Thyroid gland (tissue), 4 donors: ENCODE measurements at regions not wholly inside any gene's neighbourhood (a gene's known extent, or its start where the extent isn't known, plus 50 kb on each side); places are given as distances from the start of the nearest gene placed in this dataset.

ENCODE experiments used
- DNase-seq, 2 donors: peaks; one replicate each; pipeline ENCODE4 v3.0.0-alpha.2; 2019
- H3K27ac ChIP-seq, 3 donors: fragments of 200-600 bp; sonication (generic); 1 replicate in 2 of 3; 2 replicates in 1 of 3; pipeline ENCODE4 v1.5.1; 2016 to 2019; ENCODE audit warnings: mild to moderate bottlenecking in 1 of 3, moderate library complexity in 1 of 3
- H3K27me3 ChIP-seq: fragments of 200-600 bp; sonication (generic); one replicate; pipeline ENCODE4 v1.5.1; 2019
- H3K36me3 ChIP-seq, 2 donors: fragments of 200-600 bp; sonication (generic); one replicate each; pipeline ENCODE4 v1.5.1; 2016 to 2019
- H3K4me1 ChIP-seq, 2 donors: fragments of 200-600 bp; sonication (generic); one replicate each; pipeline ENCODE4 v1.5.1; 2017 to 2019
- H3K4me3 ChIP-seq, 3 donors: fragments of 200-600 bp; sonication (generic); replicated peaks in 1 of 3; 1 replicate in 2 of 3; 2 replicates in 1 of 3; pipeline ENCODE4 v1.5.1; 2016; ENCODE audit warnings: mild to moderate bottlenecking in 1 of 3
- H3K9me3 ChIP-seq: fragments of 200-600 bp; sonication (generic); one replicate; pipeline ENCODE4 v1.5.1; 2017
- CTCF ChIP-seq, 6 experiments: fragments of 200-600 bp in 3 of 6; fragments of 450-650 bp in 3 of 6; sonication (generic) in 3 of 6; IDR thresholded peaks; one replicate each; pipeline ENCODE4 v1.5.1; 2016 to 2019; ENCODE audit warnings: antibody characterized with exemption in 6 of 6, mild to moderate bottlenecking in 2 of 6, inconsistent platforms in 1 of 6, moderate library complexity in 1 of 6
- POLR2A ChIP-seq, 2 donors: fragments of 450-650 bp; IDR thresholded peaks; one replicate each; pipeline ENCODE4 v1.6.1; 2017; ENCODE audit warnings: antibody characterized with exemption in 2 of 2, mild to moderate bottlenecking in 2 of 2, moderate library complexity in 1 of 2
- WGBS, 2 donors: methylation state at CpG; one replicate each; pipeline ENCODE4 v1.1.5; 2017; 5-methylcytosine and 5-hydroxymethylcytosine counted together
- intact Hi-C: fragments of 100-400 bp; cut with DNase I; formaldehyde crosslinking; loops from one replicate; pipeline ENCODE4 v1.15.1; 2023

DNA sequence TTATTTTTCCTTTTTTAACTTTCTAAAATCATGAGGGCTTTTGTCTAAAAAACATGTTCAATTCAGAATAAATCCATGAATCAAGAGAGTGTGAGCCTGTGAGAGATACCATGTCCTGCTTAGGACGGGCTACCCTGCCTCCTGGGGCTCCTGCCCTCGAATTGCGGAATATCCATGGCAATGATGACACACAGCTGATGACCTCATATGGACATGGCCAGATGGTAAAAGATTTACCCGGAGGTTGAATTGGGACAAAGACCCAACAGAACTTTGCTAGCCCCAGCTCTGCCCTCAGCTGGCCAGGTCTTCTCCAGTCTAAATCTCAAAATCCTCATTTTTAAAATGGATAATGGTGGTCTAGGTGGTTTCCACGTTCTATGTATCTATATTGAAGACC, 538.1 kb upstream of the API5 start:
- DNase-seq = no peak
- Histone ChIP-seq H3K4me1 (no peaks in the 10 kb centered on the region), H3K27me3 (no peaks in the 10 kb centered on the region), H3K4me3 (no peak overlapping the region), H3K27ac (no peak overlapping the region), H3K36me3 (no peaks in the 10 kb centered on the region), H3K9me3 (no peaks in the 10 kb centered on the region)
- intact Hi-C loops = no loop called here
- no peak for TF ChIP-seq CTCF (IDR thresholded peaks at IDR 0.05)
- no peak for TF ChIP-seq POLR2A (IDR thresholded peaks at IDR 0.05)
- 84% methylated on average over 5 of the region's 5 CpGs for WGBS, 2 donors

- 46 to 52% methylated on average over 1 of the region's 1 CpG for WGBS, 2 donors
- Histone ChIP-seq H3K27me3 (no peaks in the 10 kb centered on the region), H3K27ac (no peak overlapping the region), H3K4me1 (no peaks in the 10 kb centered on the region), H3K36me3 (no peaks in the 10 kb centered on the region), H3K4me3 (no peak overlapping the region), H3K9me3 (no peaks in the 10 kb centered on the region)
- intact Hi-C loops = no loop called here
- DNase-seq = no peak
- TF ChIP-seq CTCF (IDR thresholded peaks at IDR 0.05) (no peak), POLR2A (IDR thresholded peaks at IDR 0.05) (no peak)
Measured at GRCh38 chr11:42774567-42774966, 537.2 kb upstream of the API5 start.

DNA sequence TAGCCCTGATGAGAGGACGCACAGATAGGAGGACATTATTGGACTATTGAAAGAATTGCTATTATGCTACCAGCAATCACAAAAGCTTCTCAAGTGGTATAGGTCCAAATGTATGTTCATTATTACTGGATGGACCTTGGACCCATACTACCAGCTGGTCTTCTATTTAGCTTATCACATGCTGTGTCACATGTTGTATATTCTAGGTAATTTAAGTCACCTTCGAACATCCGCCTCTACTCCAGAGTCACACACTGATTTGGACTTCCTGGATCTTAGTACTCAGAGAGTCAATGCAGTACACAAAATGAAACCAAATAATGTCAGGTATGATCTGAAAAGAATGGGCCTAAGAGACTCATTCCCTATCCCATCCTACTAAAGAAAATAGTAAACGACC, 534.0 kb upstream of the API5 start:
- intact Hi-C loops = no loop called here
- no peaks in the 10 kb centered on the region for H3K36me3 ChIP-seq
- H3K9me3 ChIP-seq = no peaks in the 10 kb centered on the region
- TF ChIP-seq POLR2A (IDR thresholded peaks at IDR 0.05) (no peak), CTCF (IDR thresholded peaks at IDR 0.05) (no peak)
- H3K4me3 ChIP-seq = no peak overlapping the region
- H3K27ac ChIP-seq = no peak overlapping the region
- no peak for DNase-seq
- WGBS, 2 donors = 71 to 90% methylated on average over 4 of the region's 4 CpGs
- no peaks in the 10 kb centered on the region for H3K4me1 ChIP-seq
- no peaks in the 10 kb centered on the region for H3K27me3 ChIP-seq

DNA sequence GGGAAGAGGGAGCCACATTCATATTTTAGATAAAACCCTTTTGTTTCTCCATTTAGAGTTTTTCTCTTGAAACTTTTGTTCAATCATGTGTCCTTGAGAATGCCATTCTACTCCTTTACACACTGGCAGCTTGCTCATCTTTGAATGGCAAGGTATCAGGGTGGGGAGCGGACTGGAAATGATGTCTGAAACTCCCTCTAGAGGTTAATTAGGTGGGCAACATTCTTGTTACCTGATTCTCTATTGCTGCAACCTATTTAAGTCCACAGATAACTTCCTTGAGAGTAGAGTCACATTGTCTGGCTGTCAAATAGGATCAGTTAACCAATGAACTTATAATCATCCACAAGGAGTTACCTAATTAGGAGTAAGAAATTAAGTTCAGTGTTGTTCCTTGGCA, 533.6 kb upstream of the API5 start:
- no peaks in the 10 kb centered on the region for H3K9me3 ChIP-seq
- H3K27ac ChIP-seq = no peak overlapping the region
- no peaks in the 10 kb centered on the region for H3K4me1 ChIP-seq
- 76 to 91% methylated on average over 1 of the region's 1 CpG for WGBS, 2 donors
- H3K27me3 ChIP-seq = no peaks in the 10 kb centered on the region
- no peaks in the 10 kb centered on the region for H3K36me3 ChIP-seq
- DNase-seq = no peak
- H3K4me3 ChIP-seq = no peak overlapping the region
- TF ChIP-seq POLR2A (IDR thresholded peaks at IDR 0.05) (no peak), CTCF (IDR thresholded peaks at IDR 0.05) (no peak)
- intact Hi-C loops = no loop called here

GRCh38 chr11:42779555-42779954, 532.2 kb upstream of the API5 start:
- no peaks in the 10 kb centered on the region for H3K4me1 ChIP-seq
- no peaks in the 10 kb centered on the region for H3K27me3 ChIP-seq
- intact Hi-C loops = no loop called here
- H3K4me3 ChIP-seq = no peak overlapping the region
- WGBS, 2 donors = 68% methylated on average over 3 of the region's 3 CpGs
- H3K9me3 ChIP-seq = no peaks in the 10 kb centered on the region
- H3K27ac ChIP-seq = no peak overlapping the region
- no peaks in the 10 kb centered on the region for H3K36me3 ChIP-seq
- DNase-seq = no peak
- TF ChIP-seq POLR2A (IDR thresholded peaks at IDR 0.05) = no peak
- no peak for TF ChIP-seq CTCF (IDR thresholded peaks at IDR 0.05)
